ENCODE measurements at regions not wholly inside any gene's neighbourhood (a gene's known extent, or its start where the extent isn't known, plus 50 kb on each side); places are given as distances from the start of the nearest gene placed in this dataset.

- TF ChIP-seq CTCF (IDR thresholded peaks at IDR 0.05): no peak
- TF ChIP-seq POLR2A (IDR thresholded peaks at IDR 0.05): no peak
Observed at GRCh38 chr6:153618371-153619322, 420.4 kb upstream of the OPRM1 start.
